ENCODE measurements at regions not wholly inside any gene's neighbourhood (a gene's known extent, or its start where the extent isn't known, plus 50 kb on each side); places are given as distances from the start of the nearest gene placed in this dataset.

- Histone ChIP-seq H3K27me3 (ENCODE audit: control insufficient read depth in 3 of 3, insufficient read depth in 3 of 3, low read length in 3 of 3) (peaks cover 0 to 17% (median 2%) of the 10 kb centered on the region in 3 donors), H3K27ac (ENCODE audit: low read depth in 1 of 3, low read length in 2 of 3) (no peak overlapping the region), H3K9me3 (ENCODE audit: control insufficient read depth in 2 of 2, insufficient read depth in 1 of 2, low read depth in 1 of 2, low read length in 1 of 2) (peaks cover 0 to 3% of the 10 kb centered on the region in 2 donors), H3K36me3 (ENCODE audit: control insufficient read depth in 3 of 3, insufficient read depth in 2 of 3, low read depth in 1 of 3, low read length in 3 of 3) (no peaks in the 10 kb centered on the region), H3K4me1 (ENCODE audit: control insufficient read depth in 3 of 3, insufficient read depth in 2 of 3, low read depth in 1 of 3, low read length in 2 of 3) (no peaks in the 10 kb centered on the region), H3K4me3 (ENCODE audit: low read depth in 1 of 3, low read length in 3 of 3) (no peak overlapping the region)
- DNase-seq (no peak), FAIRE-seq (no peak)
- WGBS, 3 donors, result 82 to 88% (median 85%) methylated on average over 6 of the region's 6 CpGs
Measured at GRCh38 chr6:40645043-40645442, 57.9 kb upstream of the LRFN2 start.

GRCh38 chr6:40642837-40643236 lies 55.7 kb upstream of the LRFN2 start:
- peaks cover 0 to 3% of the 10 kb centered on the region in 2 donors for H3K9me3 ChIP-seq (ENCODE audit: control insufficient read depth in 2 of 2, insufficient read depth in 1 of 2, low read depth in 1 of 2, low read length in 1 of 2)
- H3K4me1 ChIP-seq (ENCODE audit: control insufficient read depth in 3 of 3, insufficient read depth in 2 of 3, low read depth in 1 of 3, low read length in 2 of 3), result no peaks in the 10 kb centered on the region
- H3K4me3 ChIP-seq (ENCODE audit: low read depth in 1 of 3, low read length in 3 of 3), result no peak overlapping the region
- FAIRE-seq (no peak), DNase-seq (no peak)
- H3K36me3 ChIP-seq (ENCODE audit: control insufficient read depth in 3 of 3, insufficient read depth in 2 of 3, low read depth in 1 of 3, low read length in 3 of 3), result no peaks in the 10 kb centered on the region
- peaks cover 0 to 14% (median 2%) of the 10 kb centered on the region in 3 donors for H3K27me3 ChIP-seq (ENCODE audit: control insufficient read depth in 3 of 3, insufficient read depth in 3 of 3, low read length in 3 of 3)
- 68 to 87% (median 86%) methylated on average over 1 of the region's 1 CpG for WGBS, 3 donors
- H3K27ac ChIP-seq (ENCODE audit: low read depth in 1 of 3, low read length in 2 of 3), result no peak overlapping the region

- no peak for FAIRE-seq
- Histone ChIP-seq H3K9me3 (ENCODE audit: control insufficient read depth in 2 of 2, insufficient read depth in 1 of 2, low read depth in 1 of 2, low read length in 1 of 2) (peaks cover 0 to 3% of the 10 kb centered on the region in 2 donors), H3K27ac (ENCODE audit: low read depth in 1 of 3, low read length in 2 of 3) (no peak overlapping the region), H3K4me3 (ENCODE audit: low read depth in 1 of 3, low read length in 3 of 3) (no peak overlapping the region), H3K36me3 (ENCODE audit: control insufficient read depth in 3 of 3, insufficient read depth in 2 of 3, low read depth in 1 of 3, low read length in 3 of 3) (no peaks in the 10 kb centered on the region), H3K4me1 (ENCODE audit: control insufficient read depth in 3 of 3, insufficient read depth in 2 of 3, low read depth in 1 of 3, low read length in 2 of 3) (no peaks in the 10 kb centered on the region), H3K27me3 (ENCODE audit: control insufficient read depth in 3 of 3, insufficient read depth in 3 of 3, low read length in 3 of 3) (peaks cover 0 to 14% (median 2%) of the 10 kb centered on the region in 3 donors)
- WGBS, 3 donors, result 88 to 91% (median 90%) methylated on average over 5 of the region's 5 CpGs
- no peak for DNase-seq
Measured at GRCh38 chr6:40642190-40642589, 55.0 kb upstream of the LRFN2 start.

- peak overlapping the region in 1 of 3 donors; percentile 1 for H3K27ac ChIP-seq (ENCODE audit: low read depth in 1 of 3, low read length in 2 of 3)
- DNase-seq, result peak in 1 of 2 donors; percentile 5
- H3K36me3 ChIP-seq (ENCODE audit: control insufficient read depth in 3 of 3, insufficient read depth in 2 of 3, low read depth in 1 of 3, low read length in 3 of 3), result no peaks in the 10 kb centered on the region
- no peaks in the 10 kb centered on the region for H3K4me1 ChIP-seq (ENCODE audit: control insufficient read depth in 3 of 3, insufficient read depth in 2 of 3, low read depth in 1 of 3, low read length in 2 of 3)
- 24 to 43% (median 40%) methylated on average over 16 of the region's 16 CpGs for WGBS, 3 donors
- FAIRE-seq, result no peak
- peaks cover 0 to 3% of the 10 kb centered on the region in 2 donors for H3K9me3 ChIP-seq (ENCODE audit: control insufficient read depth in 2 of 2, insufficient read depth in 1 of 2, low read depth in 1 of 2, low read length in 1 of 2)
- no peak overlapping the region for H3K4me3 ChIP-seq (ENCODE audit: low read depth in 1 of 3, low read length in 3 of 3)
- H3K27me3 ChIP-seq (ENCODE audit: control insufficient read depth in 3 of 3, insufficient read depth in 3 of 3, low read length in 3 of 3), result peaks cover 0 to 14% (median 0%) of the 10 kb centered on the region in 3 donors
Measured at GRCh38 chr6:40640599-40641227, 53.5 kb upstream of the LRFN2 start.
